ENCODE measurements at regions not wholly inside any gene's neighbourhood (a gene's known extent, or its start where the extent isn't known, plus 50 kb on each side); places are given as distances from the start of the nearest gene placed in this dataset.

DNA sequence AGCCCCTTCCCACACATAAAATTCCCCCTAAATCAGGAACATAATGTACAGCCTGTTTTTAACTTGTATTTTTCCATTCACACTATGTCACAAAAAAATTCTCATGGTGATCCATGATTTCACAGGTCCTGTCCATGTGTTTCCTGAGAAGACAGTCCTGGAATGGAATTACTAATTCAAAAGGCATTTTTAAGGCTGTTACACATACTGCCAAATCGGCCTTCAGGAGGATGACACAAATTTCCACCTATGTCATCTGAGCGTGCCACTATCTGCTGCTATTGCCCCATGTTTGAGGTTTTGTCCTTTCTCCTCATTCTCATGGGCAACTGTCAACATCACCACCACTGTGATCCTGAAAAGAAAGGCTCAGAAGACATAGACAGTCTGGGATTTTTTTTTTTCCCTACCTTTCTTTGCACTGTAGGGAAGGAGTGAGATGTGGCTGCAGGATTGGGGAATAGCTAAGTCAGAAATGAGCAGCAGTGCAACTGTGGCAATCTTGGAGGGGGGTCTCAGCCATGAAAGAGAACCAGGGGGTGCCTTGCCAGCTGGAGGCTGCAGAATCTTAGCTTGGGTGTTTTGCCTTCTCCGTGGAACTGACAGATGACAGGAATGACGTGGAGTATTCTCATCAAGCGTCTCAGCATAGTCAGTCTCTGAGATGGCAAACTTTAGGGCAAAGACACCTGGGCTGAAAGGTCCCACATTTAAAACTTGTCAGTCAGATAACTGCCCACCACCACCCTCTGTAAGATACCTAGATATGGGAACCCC, 73.4 kb downstream of the MARCHF4 start:
- TF ChIP-seq, protein P1, sequence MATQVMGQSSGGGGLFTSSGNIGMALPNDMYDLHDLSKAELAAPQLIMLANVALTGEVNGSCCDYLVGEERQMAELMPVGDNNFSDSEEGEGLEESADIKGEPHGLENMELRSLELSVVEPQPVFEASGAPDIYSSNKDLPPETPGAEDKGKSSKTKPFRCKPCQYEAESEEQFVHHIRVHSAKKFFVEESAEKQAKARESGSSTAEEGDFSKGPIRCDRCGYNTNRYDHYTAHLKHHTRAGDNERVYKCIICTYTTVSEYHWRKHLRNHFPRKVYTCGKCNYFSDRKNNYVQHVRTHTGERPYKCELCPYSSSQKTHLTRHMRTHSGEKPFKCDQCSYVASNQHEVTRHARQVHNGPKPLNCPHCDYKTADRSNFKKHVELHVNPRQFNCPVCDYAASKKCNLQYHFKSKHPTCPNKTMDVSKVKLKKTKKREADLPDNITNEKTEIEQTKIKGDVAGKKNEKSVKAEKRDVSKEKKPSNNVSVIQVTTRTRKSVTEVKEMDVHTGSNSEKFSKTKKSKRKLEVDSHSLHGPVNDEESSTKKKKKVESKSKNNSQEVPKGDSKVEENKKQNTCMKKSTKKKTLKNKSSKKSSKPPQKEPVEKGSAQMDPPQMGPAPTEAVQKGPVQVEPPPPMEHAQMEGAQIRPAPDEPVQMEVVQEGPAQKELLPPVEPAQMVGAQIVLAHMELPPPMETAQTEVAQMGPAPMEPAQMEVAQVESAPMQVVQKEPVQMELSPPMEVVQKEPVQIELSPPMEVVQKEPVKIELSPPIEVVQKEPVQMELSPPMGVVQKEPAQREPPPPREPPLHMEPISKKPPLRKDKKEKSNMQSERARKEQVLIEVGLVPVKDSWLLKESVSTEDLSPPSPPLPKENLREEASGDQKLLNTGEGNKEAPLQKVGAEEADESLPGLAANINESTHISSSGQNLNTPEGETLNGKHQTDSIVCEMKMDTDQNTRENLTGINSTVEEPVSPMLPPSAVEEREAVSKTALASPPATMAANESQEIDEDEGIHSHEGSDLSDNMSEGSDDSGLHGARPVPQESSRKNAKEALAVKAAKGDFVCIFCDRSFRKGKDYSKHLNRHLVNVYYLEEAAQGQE (IDR thresholded peaks at IDR 0.05; ENCODE audit: insufficient read depth in 1 of 2, low read depth in 2 of 2, low read length in 1 of 2) = no peak
- no peak for TF ChIP-seq TCF7L2 (IDR thresholded peaks at IDR 0.05; ENCODE audit: low read depth, low read length)
- TF ChIP-seq, protein P2, sequence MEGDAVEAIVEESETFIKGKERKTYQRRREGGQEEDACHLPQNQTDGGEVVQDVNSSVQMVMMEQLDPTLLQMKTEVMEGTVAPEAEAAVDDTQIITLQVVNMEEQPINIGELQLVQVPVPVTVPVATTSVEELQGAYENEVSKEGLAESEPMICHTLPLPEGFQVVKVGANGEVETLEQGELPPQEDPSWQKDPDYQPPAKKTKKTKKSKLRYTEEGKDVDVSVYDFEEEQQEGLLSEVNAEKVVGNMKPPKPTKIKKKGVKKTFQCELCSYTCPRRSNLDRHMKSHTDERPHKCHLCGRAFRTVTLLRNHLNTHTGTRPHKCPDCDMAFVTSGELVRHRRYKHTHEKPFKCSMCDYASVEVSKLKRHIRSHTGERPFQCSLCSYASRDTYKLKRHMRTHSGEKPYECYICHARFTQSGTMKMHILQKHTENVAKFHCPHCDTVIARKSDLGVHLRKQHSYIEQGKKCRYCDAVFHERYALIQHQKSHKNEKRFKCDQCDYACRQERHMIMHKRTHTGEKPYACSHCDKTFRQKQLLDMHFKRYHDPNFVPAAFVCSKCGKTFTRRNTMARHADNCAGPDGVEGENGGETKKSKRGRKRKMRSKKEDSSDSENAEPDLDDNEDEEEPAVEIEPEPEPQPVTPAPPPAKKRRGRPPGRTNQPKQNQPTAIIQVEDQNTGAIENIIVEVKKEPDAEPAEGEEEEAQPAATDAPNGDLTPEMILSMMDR (IDR thresholded peaks at IDR 0.05) = no peak
- no peak for TF ChIP-seq SIN3A (IDR thresholded peaks at IDR 0.05; ENCODE audit: borderline replicate concordance, insufficient read depth, low read depth, low read length)
- no peak overlapping the region for H3K4me3 ChIP-seq (ENCODE audit: low read depth in 2 of 2, low read length in 2 of 2)
- no peaks in the 10 kb centered on the region for H3K9me3 ChIP-seq (ENCODE audit: control insufficient read depth, insufficient read depth, low read depth, low read length)
- H3K27ac ChIP-seq (ENCODE audit: low read length) = no peak overlapping the region
- ChIA-PET CTCF (no interaction called here), POLR2A (no interaction called here)
- DNase-seq (ENCODE audit: low read depth, low spot score) = no peak
- ATAC-seq = no peak
- H3K27me3 ChIP-seq (ENCODE audit: control insufficient read depth, insufficient read depth, low read length) = no peaks in the 10 kb centered on the region
- intact Hi-C loops (cut with micrococcal nuclease; ENCODE audit: unreplicated experiment) (no loop called here), in situ Hi-C loops (cut with HindIII; ENCODE audit: low pct_unique_long_range_greater_than_20kb, low sequenced_read_pairs) (no loop called here)
- H3K4me1 ChIP-seq (ENCODE audit: control insufficient read depth, insufficient read depth, low read length) = no peaks in the 10 kb centered on the region
- H3K36me3 ChIP-seq (ENCODE audit: control insufficient read depth, insufficient read depth, low read length) = no peaks in the 10 kb centered on the region
- no TSS peak for BruUV-seq (replicated peaks)

DNA sequence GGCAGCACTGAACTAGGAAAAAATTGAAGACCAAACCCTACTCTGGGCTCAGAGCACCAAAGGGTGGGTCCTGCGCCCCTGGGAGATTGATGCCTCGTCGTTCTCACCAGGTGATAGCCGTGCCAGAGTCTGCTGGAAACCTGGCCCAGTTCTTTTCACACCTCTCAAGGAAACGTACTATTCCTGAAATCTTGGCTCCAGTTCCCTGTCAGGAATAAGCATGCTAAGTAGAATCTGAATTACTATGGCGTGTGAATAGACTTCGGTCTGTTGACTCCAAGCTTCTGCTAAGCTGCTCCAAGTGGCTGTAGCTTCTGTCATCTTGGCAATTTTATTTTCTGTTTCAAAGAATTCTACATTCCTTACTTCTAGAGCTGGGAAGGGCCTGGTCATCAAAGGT, 75.4 kb downstream of the MARCHF4 start:
- BruUV-seq (replicated peaks) = no TSS peak
- H3K36me3 ChIP-seq (ENCODE audit: control insufficient read depth, insufficient read depth, low read length) = no peaks in the 10 kb centered on the region
- no peak overlapping the region for H3K27ac ChIP-seq (ENCODE audit: low read length)
- H3K27me3 ChIP-seq (ENCODE audit: control insufficient read depth, insufficient read depth, low read length) = 0 out of 2 replicates have a peak, but pooled peaks cover 3% of the 10 kb centered on the region
- no peak overlapping the region for H3K4me3 ChIP-seq (ENCODE audit: low read depth in 2 of 2, low read length in 2 of 2)
- in situ Hi-C loops (cut with HindIII; ENCODE audit: low pct_unique_long_range_greater_than_20kb, low sequenced_read_pairs) = no loop called here
- H3K9me3 ChIP-seq (ENCODE audit: control insufficient read depth, insufficient read depth, low read depth, low read length) = no peaks in the 10 kb centered on the region
- ChIA-PET CTCF (no interaction called here), POLR2A (no interaction called here)
- intact Hi-C loops (cut with micrococcal nuclease; ENCODE audit: unreplicated experiment) = no loop called here
- DNase-seq (ENCODE audit: low read depth, low spot score) = no peak
- no peak for TF ChIP-seq SIN3A (IDR thresholded peaks at IDR 0.05; ENCODE audit: borderline replicate concordance, insufficient read depth, low read depth, low read length)
- TF ChIP-seq, protein P1 (IDR thresholded peaks at IDR 0.05; ENCODE audit: insufficient read depth in 1 of 2, low read depth in 2 of 2, low read length in 1 of 2) = no peak
- ATAC-seq = no peak
- no peaks in the 10 kb centered on the region for H3K4me1 ChIP-seq (ENCODE audit: control insufficient read depth, insufficient read depth, low read length)
